ENCODE measurements at regions not wholly inside any gene's neighbourhood (a gene's known extent, or its start where the extent isn't known, plus 50 kb on each side); places are given as distances from the start of the nearest gene placed in this dataset.

DNA sequence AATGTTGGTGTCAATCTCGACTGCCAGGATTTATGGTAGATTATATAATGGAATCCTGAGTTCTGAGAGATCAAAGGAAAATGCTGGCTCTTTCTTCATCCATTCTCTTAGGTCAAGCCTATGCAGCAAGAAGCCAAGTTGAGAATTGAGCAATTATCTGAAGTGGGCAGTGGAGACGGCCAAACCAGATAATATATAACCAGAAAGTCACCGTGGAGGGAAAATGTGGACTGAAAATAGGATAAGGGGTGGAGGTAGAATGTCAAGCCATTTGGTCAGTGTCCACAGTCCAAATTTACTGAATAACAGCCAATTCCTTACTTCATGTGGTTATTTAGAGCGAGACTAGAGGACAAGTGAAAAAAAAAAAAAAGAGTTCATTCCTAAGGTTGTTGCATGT is 107.8 kb upstream of the ESR1 start:
- no peak for DNase-seq (ENCODE audit: low read depth)
- H3K4me3 ChIP-seq (ENCODE audit: low read depth, low read length) = no peak overlapping the region
- TF ChIP-seq, protein P1, sequence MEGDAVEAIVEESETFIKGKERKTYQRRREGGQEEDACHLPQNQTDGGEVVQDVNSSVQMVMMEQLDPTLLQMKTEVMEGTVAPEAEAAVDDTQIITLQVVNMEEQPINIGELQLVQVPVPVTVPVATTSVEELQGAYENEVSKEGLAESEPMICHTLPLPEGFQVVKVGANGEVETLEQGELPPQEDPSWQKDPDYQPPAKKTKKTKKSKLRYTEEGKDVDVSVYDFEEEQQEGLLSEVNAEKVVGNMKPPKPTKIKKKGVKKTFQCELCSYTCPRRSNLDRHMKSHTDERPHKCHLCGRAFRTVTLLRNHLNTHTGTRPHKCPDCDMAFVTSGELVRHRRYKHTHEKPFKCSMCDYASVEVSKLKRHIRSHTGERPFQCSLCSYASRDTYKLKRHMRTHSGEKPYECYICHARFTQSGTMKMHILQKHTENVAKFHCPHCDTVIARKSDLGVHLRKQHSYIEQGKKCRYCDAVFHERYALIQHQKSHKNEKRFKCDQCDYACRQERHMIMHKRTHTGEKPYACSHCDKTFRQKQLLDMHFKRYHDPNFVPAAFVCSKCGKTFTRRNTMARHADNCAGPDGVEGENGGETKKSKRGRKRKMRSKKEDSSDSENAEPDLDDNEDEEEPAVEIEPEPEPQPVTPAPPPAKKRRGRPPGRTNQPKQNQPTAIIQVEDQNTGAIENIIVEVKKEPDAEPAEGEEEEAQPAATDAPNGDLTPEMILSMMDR (conservative IDR thresholded peaks at IDR 0.05; ENCODE audit: low read depth, low read length) = no peak

DNA sequence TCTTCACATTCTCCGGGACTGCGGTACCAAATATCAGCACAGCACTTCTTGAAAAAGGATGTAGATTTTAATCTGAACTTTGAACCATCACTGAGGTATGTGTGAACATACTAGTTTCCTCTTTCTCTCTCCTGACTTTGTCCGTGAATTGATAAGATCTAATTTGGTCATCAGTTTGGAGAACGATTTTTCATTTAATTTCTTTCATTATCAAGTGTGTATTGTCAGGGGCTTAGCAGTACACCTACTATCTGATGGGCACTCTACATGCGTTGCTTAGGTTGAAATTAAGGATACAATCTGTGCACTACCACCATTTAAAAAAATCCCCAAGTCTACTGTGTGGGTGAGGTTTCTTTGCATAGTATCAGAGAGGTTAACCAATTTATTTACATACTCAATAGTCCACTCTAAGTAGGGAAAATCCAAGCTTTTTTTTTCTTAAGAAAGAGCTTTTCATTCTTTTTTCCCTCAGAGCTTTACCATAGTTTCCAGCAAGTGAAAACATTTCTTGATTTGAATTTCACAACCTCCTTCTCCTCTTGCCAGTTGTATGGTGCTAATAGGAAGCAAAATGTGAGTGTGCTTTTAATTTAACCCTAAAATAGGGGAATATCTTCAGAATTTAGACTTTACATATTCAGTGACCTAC is 105.4 kb upstream of the ESR1 start:
- no peak overlapping the region for H3K4me3 ChIP-seq (ENCODE audit: low read depth, low read length)
- TF ChIP-seq, protein P1 (conservative IDR thresholded peaks at IDR 0.05; ENCODE audit: low read depth, low read length) = no peak
- no peak for DNase-seq (ENCODE audit: low read depth)

DNA sequence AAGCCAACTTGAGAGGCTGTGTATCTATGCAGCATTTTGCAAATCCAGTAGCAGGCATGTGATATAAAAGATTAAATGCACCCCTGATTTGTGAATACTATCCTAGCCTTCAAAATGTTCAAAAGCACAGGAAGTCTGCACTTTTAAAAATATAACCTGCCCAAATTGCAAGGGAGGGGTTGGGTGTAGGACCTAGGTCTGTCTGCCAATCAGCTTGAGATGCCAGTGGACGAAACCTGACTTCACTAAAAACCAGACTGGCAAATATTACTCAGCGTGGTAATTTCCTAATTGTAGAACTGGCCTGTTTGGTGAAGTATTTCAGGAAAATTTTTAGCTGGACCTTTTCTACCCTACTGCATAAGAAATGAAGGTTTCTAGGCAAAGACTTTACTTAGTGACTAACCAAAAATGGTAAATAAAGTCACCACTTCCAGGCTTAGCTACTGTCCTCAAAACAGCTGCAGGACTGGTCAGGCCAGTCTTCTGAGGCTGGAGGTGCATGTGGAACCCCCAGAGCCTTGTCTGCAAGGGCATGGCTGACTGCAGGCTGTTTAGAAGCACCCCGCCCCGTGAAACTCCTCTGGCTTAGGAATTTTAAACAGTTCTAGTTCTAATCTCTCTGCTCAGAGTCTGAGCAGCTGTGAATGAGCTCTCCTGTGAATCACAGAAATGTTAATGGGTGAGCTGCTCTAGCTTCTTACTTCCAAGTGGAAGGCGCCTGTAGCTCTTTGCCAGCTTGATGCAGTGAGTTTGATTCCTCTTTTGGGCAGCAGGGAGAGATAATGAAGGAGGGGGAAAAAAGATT is 104.4 kb upstream of the ESR1 start:
- no peak for DNase-seq (ENCODE audit: low read depth)
- TF ChIP-seq, protein P1 (conservative IDR thresholded peaks at IDR 0.05; ENCODE audit: low read depth, low read length) = no peak
- H3K4me3 ChIP-seq (ENCODE audit: low read depth, low read length) = no peak overlapping the region

DNA sequence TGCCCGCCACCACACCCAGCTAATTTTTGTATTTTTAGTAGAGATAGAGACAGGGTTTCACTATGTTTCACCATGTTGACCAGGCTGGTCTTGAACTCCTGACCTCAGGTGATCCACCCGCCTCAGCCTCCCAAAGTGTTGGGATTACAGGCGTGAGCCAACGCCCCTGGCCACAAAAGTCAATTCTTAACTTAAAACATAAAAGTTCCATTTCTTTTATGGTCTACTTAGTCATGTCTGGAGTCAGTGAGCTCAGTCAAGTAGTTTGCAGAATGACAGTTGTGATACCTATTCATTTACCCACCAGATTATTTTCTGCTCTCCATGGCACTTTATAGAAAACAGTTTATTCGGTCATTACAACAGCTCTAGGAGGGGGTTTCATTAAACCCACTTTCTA is 103.1 kb upstream of the ESR1 start:
- TF ChIP-seq, protein P1 (conservative IDR thresholded peaks at IDR 0.05; ENCODE audit: low read depth, low read length) = no peak
- no peak for DNase-seq (ENCODE audit: low read depth)
- no peak overlapping the region for H3K4me3 ChIP-seq (ENCODE audit: low read depth, low read length)

DNA sequence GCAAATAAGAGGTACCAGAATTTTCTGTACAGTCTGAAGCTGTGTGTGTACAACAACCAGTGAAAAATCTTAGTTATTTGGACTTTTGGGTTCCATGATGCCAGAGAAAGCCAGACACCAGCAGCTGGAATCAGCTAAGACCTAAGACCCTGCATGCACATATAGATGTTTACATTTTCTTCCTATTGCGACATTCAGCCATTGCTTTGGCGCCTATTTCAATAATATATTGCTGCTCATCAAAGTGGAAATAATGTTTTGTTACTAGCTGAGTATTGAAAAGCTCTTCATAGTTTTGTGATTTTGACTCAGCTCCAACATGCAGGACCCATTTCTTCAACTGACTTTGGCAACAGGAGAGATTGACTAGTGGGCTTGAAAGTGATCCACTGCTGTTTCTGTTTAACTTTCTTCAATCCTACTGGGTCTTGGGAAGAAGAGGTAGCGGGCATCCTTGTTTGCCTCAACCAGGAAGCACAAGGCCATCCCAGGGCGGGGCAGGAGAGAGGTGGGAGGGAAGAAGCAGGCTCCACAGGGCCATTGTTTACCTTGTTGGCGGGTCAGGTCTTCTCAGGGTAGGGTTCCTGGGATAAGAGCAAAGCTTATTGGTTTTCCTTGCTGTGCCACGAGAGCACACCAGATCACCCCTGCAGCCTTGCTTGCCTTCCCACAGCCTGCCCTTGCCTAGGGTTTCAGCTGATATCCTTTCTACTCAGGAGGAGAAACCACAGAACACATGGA is 101.3 kb upstream of the ESR1 start:
- no peak overlapping the region for H3K4me3 ChIP-seq (ENCODE audit: low read depth, low read length)
- no peak for DNase-seq (ENCODE audit: low read depth)

DNA sequence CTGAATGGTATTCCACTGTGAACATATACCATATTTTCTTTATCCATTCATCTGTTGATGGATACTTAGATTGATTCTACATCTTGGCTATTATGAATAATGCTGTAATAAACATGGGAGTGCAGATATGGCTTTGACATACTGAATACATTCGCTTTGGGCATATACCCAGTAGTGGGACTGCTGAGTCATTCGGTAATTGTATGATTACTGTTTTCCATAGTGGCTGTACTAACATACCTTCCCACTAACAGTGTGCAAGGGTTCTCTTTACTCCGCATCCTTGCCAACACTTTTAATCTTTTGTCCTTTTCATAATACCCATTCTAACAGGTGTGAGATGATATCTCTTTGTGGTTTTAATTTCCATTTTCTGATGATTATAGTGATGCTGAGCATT is 98.2 kb upstream of the ESR1 start:
- TF ChIP-seq, protein P1 (conservative IDR thresholded peaks at IDR 0.05; ENCODE audit: low read depth, low read length) = no peak
- no peak overlapping the region for H3K4me3 ChIP-seq (ENCODE audit: low read depth, low read length)
- no peak for DNase-seq (ENCODE audit: low read depth)

More for the DNA sequence above, 101.3 kb upstream of the ESR1 start:
- TF ChIP-seq, protein P1 (conservative IDR thresholded peaks at IDR 0.05; ENCODE audit: low read depth, low read length) = no peak

Data from choroid plexus epithelial cell (primary cell).